Spleen (tissue), 11 donors: ENCODE measurements at regions not wholly inside any gene's neighbourhood (a gene's known extent, or its start where the extent isn't known, plus 50 kb on each side); places are given as distances from the start of the nearest gene placed in this dataset.

ENCODE experiments used
- DNase-seq: peaks from one replicate; pipeline ENCODE4 v3.0.0-alpha.2; 2020
- H3K27ac ChIP-seq, 8 donors: fragments of 200-600 bp; sonication (generic) in 7 of 8; 1 replicate in 4 of 8; 2 replicates in 4 of 8; pipeline versions ENCODE4 v1.5.0 to v1.8.0; 2016 to 2021; ENCODE audit warnings: inconsistent platforms in 4 of 8, mild to moderate bottlenecking in 4 of 8, moderate library complexity in 1 of 8
- H3K27me3 ChIP-seq, 7 donors: fragments of 200-600 bp; sonication (generic) in 6 of 7; replicated peaks in 1 of 7; 1 replicate in 4 of 7; 2 replicates in 3 of 7; pipeline versions ENCODE4 v1.5.0 to v1.8.0; 2016 to 2021; ENCODE audit warnings: inconsistent platforms in 3 of 7, mild to moderate bottlenecking in 1 of 7
- H3K36me3 ChIP-seq, 6 donors: fragments of 200-600 bp; sonication (generic) in 5 of 6; 1 replicate in 4 of 6; 2 replicates in 2 of 6; pipeline versions ENCODE4 v1.5.0 to v1.8.0; 2016 to 2021; ENCODE audit warnings: inconsistent platforms in 2 of 6
- H3K4me1 ChIP-seq, 6 donors: fragments of 200-600 bp; sonication (generic) in 5 of 6; 1 replicate in 3 of 6; 2 replicates in 3 of 6; pipeline versions ENCODE4 v1.5.0 to v1.8.0; 2016 to 2021; ENCODE audit warnings: inconsistent platforms in 3 of 6
- H3K4me3 ChIP-seq, 8 donors: fragments of 200-600 bp; sonication (generic) in 7 of 8; 1 replicate in 4 of 8; 2 replicates in 4 of 8; pipeline versions ENCODE4 v1.5.0 to v1.8.0; 2016 to 2021; ENCODE audit warnings: inconsistent platforms in 4 of 8, mild to moderate bottlenecking in 4 of 8, moderate library complexity in 2 of 8
- H3K9me3 ChIP-seq, 8 donors: fragments of 200-600 bp; sonication (generic) in 7 of 8; 1 replicate in 4 of 8; 2 replicates in 4 of 8; pipeline versions ENCODE4 v1.5.0 to v1.8.0; 2016 to 2021; ENCODE audit warnings: inconsistent platforms in 4 of 8
- POLR2A ChIP-seq, 3 donors: fragments of 450-650 bp; IDR thresholded peaks; one replicate each; pipeline ENCODE4 v1.5.1; 2017; ENCODE audit warnings: antibody characterized with exemption in 3 of 3, mild to moderate bottlenecking in 1 of 3
- POLR2AphosphoS5 ChIP-seq, 3 donors: sonication (generic); formaldehyde crosslinking; IDR thresholded peaks; one replicate each; pipeline ENCODE4 v1.5.1; 2017; ENCODE audit warnings: antibody characterized with exemption in 3 of 3
- WGBS, 5 donors: extraction: QIAGEN DNeasy Blood & Tissue Kit in 3 of 5; methylation state at CpG; one replicate each; pipeline versions ENCODE4 v1.1.5 to v1.1.7; 2013 to 2018; 5-methylcytosine and 5-hydroxymethylcytosine counted together
- intact Hi-C: fragments of 100-400 bp; cut with DNase I; formaldehyde crosslinking; loops from one replicate; pipeline ENCODE4 v1.15.0; 2023; ENCODE audit warnings: low total_unique reads
- TF ChIP-seq, protein P1 (sequence below), 11 experiments: fragments of 200-600 bp in 7 of 11; fragments of 450-650 bp in 4 of 11; sonication (generic) in 4 of 11; IDR thresholded peaks in 8 of 11; conservative IDR thresholded peaks in 3 of 11; 1 replicate in 7 of 11; 2 replicates in 4 of 11; pipeline versions ENCODE4 v1.4.0 to v1.8.0; 2016 to 2021; ENCODE audit warnings: antibody characterized with exemption in 11 of 11, inconsistent platforms in 4 of 11, mild to moderate bottlenecking in 1 of 11
- donor health status: healthy with polysubstance abuse.
- donor health status: DM: no; HTN: no; CAD: no; lungs with moderate emphysema.
- donor health status: DM: no; HTN: no; CAD: no.
- donor health status: Bipolar disorder and iron deficiency.
- donor health status: healthy.
- donor health status: DM: no; HTN: no; CAD: no.
- donor health status: DM: yes; HTN: yes; CAD: no.

DNA sequence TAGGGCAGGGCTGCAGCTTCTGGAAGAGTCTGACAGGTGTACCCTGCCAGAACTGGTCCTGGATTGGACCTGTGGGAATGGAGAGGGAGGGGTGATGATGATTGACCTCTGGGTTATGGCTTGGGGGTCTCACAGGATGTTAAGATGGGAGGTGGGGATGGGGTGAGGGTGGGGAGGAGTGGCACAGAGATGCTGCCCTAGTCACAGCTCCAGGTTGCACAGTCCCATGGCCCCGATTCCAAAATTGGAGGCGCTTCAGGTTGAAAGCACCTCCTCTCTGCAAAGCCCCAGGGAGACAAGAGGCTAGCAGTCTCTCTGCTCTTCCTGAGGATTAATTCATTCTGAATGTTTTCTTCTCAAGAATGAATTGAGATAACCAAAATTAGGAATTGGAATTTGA is 101.4 kb downstream of the FAM43A start:
- H3K9me3 ChIP-seq, result no peaks in the 10 kb centered on the region
- H3K4me1 ChIP-seq, result no peaks in the 10 kb centered on the region
- no peaks in the 10 kb centered on the region for H3K27me3 ChIP-seq
- no peak for TF ChIP-seq POLR2A (IDR thresholded peaks at IDR 0.05)
- TF ChIP-seq POLR2AphosphoS5 (IDR thresholded peaks at IDR 0.05), result no peak
- TF ChIP-seq, protein P1, sequence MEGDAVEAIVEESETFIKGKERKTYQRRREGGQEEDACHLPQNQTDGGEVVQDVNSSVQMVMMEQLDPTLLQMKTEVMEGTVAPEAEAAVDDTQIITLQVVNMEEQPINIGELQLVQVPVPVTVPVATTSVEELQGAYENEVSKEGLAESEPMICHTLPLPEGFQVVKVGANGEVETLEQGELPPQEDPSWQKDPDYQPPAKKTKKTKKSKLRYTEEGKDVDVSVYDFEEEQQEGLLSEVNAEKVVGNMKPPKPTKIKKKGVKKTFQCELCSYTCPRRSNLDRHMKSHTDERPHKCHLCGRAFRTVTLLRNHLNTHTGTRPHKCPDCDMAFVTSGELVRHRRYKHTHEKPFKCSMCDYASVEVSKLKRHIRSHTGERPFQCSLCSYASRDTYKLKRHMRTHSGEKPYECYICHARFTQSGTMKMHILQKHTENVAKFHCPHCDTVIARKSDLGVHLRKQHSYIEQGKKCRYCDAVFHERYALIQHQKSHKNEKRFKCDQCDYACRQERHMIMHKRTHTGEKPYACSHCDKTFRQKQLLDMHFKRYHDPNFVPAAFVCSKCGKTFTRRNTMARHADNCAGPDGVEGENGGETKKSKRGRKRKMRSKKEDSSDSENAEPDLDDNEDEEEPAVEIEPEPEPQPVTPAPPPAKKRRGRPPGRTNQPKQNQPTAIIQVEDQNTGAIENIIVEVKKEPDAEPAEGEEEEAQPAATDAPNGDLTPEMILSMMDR (IDR thresholded peaks at IDR 0.05 in 8 of 11, conservative IDR thresholded peaks at IDR 0.05 in 3 of 11), result no peak
- H3K36me3 ChIP-seq, result no peaks in the 10 kb centered on the region
- intact Hi-C loops, result no loop called here
- no peak for DNase-seq
- H3K4me3 ChIP-seq, result no peak overlapping the region
- no peak overlapping the region for H3K27ac ChIP-seq
- 95 to 100% (median 96%) methylated on average over 2 of the region's 2 CpGs for WGBS, 5 donors

DNA sequence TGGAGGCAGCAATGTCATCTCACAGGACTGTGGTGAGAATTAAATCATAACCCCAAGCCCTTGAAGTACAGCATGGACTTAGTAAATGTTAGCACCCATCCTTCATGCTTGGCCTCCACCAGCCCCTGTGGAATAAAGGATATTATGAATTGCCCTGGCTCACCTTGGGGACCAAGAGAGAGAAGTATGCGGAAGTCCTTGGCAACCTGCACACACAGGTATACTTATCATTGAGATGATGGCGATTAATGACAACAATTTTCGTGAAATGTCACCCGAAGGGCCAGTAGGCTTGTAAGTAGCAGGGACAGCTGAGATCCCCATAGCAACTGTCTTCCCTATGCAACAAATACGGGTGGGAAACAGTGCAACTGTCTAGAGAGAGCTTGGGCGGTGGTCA is 102.0 kb downstream of the FAM43A start:
- 91 to 99% (median 95%) methylated on average over 6 of the region's 6 CpGs for WGBS, 5 donors
- Histone ChIP-seq H3K4me3 (no peak overlapping the region), H3K27ac (no peak overlapping the region), H3K9me3 (no peaks in the 10 kb centered on the region), H3K4me1 (no peaks in the 10 kb centered on the region), H3K27me3 (no peaks in the 10 kb centered on the region), H3K36me3 (no peaks in the 10 kb centered on the region)
- intact Hi-C loops, result no loop called here
- no peak for TF ChIP-seq POLR2AphosphoS5 (IDR thresholded peaks at IDR 0.05)
- no peak for DNase-seq

GRCh38 chr3:194792368-194792767 is 106.7 kb downstream of the FAM43A start:
- Histone ChIP-seq H3K36me3 (no peaks in the 10 kb centered on the region), H3K27ac (no peak overlapping the region), H3K27me3 (no peaks in the 10 kb centered on the region), H3K4me3 (no peak overlapping the region), H3K4me1 (no peaks in the 10 kb centered on the region), H3K9me3 (peaks cover 0 to 23% (median 21%) of the 10 kb centered on the region in 8 donors)
- 82 to 91% (median 88%) methylated on average over 3 of the region's 3 CpGs for WGBS, 5 donors
- no peak for DNase-seq
- intact Hi-C loops, result no loop called here
- TF ChIP-seq, protein P1 (IDR thresholded peaks at IDR 0.05 in 8 of 11, conservative IDR thresholded peaks at IDR 0.05 in 3 of 11), result no peak
- TF ChIP-seq POLR2A (IDR thresholded peaks at IDR 0.05), result no peak
- TF ChIP-seq POLR2AphosphoS5 (IDR thresholded peaks at IDR 0.05), result no peak

DNA sequence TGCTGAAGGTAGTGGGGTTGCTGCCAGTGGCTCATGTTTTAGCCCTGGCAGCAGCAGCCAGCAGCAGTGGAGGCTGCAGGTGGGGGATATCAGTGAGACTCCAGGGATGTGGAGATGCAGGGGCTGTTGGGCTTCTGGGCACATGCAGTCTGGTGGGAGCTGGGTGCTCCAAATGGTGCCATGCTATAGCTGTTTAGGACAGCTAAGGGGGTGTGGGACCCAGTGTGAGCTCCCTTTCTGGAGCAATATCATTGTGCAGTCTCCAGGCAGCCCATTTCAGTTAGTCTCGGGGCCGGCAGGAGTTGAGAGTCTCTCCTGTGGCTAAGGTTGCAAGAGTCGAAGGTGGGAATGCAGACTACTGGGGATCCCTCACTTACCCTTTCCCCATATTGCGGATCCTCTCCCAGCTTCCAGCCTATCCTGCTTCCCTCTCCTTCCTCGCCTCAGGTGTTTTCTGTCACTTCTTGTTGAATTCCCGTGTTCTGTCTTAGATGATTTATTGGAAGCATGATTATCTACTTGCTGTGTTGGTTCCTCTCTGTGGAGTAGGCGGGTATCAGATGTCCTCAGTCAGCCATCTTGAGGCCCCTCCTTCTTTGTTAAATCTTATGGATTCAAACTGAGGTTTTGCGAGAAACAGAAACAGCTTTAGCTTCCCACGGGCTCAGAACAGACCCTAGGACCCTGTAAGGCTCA is 112.0 kb downstream of the FAM43A start:
- Histone ChIP-seq H3K27ac (no peak overlapping the region), H3K9me3 (peaks cover 0 to 23% (median 21%) of the 10 kb centered on the region in 8 donors), H3K36me3 (no peaks in the 10 kb centered on the region), H3K4me3 (no peak overlapping the region), H3K27me3 (no peaks in the 10 kb centered on the region), H3K4me1 (no peaks in the 10 kb centered on the region)
- intact Hi-C loops, result no loop called here
- WGBS, 5 donors, result 93 to 95% (median 94%) methylated on average over 9 of the region's 9 CpGs
- TF ChIP-seq POLR2AphosphoS5 (IDR thresholded peaks at IDR 0.05) (no peak), POLR2A (IDR thresholded peaks at IDR 0.05) (no peak)
- TF ChIP-seq, protein P1 (IDR thresholded peaks at IDR 0.05 in 8 of 11, conservative IDR thresholded peaks at IDR 0.05 in 3 of 11), result no peak
- no peak for DNase-seq
